ENCODE measurements at regions not wholly inside any gene's neighbourhood (a gene's known extent, or its start where the extent isn't known, plus 50 kb on each side); places are given as distances from the start of the nearest gene placed in this dataset.

- TF ChIP-seq, protein P1, sequence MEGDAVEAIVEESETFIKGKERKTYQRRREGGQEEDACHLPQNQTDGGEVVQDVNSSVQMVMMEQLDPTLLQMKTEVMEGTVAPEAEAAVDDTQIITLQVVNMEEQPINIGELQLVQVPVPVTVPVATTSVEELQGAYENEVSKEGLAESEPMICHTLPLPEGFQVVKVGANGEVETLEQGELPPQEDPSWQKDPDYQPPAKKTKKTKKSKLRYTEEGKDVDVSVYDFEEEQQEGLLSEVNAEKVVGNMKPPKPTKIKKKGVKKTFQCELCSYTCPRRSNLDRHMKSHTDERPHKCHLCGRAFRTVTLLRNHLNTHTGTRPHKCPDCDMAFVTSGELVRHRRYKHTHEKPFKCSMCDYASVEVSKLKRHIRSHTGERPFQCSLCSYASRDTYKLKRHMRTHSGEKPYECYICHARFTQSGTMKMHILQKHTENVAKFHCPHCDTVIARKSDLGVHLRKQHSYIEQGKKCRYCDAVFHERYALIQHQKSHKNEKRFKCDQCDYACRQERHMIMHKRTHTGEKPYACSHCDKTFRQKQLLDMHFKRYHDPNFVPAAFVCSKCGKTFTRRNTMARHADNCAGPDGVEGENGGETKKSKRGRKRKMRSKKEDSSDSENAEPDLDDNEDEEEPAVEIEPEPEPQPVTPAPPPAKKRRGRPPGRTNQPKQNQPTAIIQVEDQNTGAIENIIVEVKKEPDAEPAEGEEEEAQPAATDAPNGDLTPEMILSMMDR (conservative IDR thresholded peaks at IDR 0.05; ENCODE audit: low read depth, low read length): no peak
- H3K4me3 ChIP-seq (ENCODE audit: low read length): no peak overlapping the region
- no peak for DNase-seq (ENCODE audit: low read depth)
Measured at GRCh38 chr3:70899816-70900215, 587.4 kb upstream of the MDFIC2 start.

DNA sequence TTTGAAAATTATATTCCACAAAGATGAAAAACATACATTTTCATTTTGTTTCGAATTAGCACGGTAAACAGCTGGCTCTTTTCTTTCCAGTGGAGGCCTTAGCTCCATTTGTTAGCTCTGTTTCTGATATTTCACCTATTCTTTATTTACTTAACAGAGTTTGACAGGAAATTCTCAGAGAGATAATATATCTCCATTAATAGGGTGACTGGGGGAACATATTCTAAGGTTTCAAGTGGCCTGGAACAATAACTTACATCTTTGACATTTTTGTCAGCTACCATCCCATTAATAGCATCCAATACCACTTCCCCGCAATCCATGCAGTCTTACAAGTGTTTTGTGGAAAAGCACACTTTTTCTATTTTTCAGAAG is 577.6 kb upstream of the MDFIC2 start:
- DNase-seq (ENCODE audit: low read depth): no peak
- TF ChIP-seq, protein P1 (conservative IDR thresholded peaks at IDR 0.05; ENCODE audit: low read depth, low read length): no peak
- no peak overlapping the region for H3K4me3 ChIP-seq (ENCODE audit: low read length)

- no peak for DNase-seq (ENCODE audit: low read depth)
- TF ChIP-seq, protein P1 (conservative IDR thresholded peaks at IDR 0.05; ENCODE audit: low read depth, low read length): no peak
- no peak overlapping the region for H3K4me3 ChIP-seq (ENCODE audit: low read length)
Measured at GRCh38 chr3:70889162-70890019, 577.0 kb upstream of the MDFIC2 start.

DNA sequence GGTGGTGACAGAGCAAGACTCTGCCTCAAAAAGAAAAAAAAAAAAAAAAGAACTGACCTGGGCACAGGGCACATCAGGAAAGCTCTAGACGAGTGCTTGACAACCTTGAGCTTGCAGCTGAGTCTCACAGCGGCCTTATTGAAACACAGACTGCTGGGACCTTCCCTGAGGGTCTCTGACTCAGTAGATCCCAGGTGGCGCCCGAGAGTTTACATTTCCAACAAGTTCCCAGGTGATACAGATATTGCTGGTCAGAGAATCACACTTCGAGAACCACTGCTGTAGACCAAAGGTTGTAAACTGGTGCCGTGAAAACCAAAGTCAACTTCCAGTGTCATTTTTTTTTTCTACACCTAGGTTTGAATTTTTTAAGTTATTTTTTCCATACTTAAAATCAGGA is 573.2 kb upstream of the MDFIC2 start:
- no peak for DNase-seq (ENCODE audit: low read depth)
- H3K4me3 ChIP-seq (ENCODE audit: low read length): no peak overlapping the region
- TF ChIP-seq, protein P1 (conservative IDR thresholded peaks at IDR 0.05; ENCODE audit: low read depth, low read length): no peak

DNA sequence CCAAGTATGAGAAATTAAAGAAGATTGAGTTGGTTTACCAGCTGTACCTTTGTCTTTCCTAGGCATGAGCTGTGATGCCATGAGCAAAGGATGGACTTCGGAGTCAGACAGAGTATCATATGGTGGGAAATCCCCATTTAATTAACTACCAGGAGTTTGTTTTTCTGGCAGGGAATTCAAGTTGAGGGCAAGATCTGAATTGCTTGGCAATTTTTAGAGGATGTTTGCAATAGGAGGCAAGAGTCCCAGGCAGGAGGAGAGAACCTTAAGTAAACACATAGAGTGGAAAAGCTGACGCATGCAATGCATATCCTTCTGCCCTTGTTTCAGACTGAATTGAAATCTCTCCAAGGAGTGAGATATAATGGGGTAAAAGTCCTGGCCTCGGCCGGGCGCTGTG is 569.7 kb upstream of the MDFIC2 start:
- no peak overlapping the region for H3K4me3 ChIP-seq (ENCODE audit: low read length)
- DNase-seq (ENCODE audit: low read depth): no peak
- TF ChIP-seq, protein P1 (conservative IDR thresholded peaks at IDR 0.05; ENCODE audit: low read depth, low read length): no peak

DNA sequence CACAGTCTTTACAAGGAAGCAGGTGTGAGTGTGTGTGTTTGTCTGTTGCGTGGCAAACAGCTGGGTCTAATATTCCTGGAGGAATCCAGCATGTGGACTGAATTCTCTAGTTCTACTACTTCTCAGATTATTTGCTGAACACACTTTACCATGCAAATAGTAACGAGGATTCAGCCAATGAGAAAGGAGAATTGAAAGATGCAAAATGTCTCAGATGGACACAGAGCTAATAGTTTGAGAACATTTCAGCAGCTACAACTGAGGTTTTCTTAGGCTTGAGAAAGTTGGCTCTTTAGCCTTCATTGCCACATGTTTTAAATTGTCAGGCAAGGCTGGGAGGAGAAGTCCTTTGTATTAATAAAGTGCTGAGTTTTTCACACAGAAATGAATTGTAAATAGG is 568.0 kb upstream of the MDFIC2 start:
- TF ChIP-seq, protein P1 (conservative IDR thresholded peaks at IDR 0.05; ENCODE audit: low read depth, low read length): no peak
- no peak overlapping the region for H3K4me3 ChIP-seq (ENCODE audit: low read length)
- DNase-seq (ENCODE audit: low read depth): no peak

- TF ChIP-seq, protein P1 (conservative IDR thresholded peaks at IDR 0.05; ENCODE audit: low read depth, low read length): no peak
- no peak for DNase-seq (ENCODE audit: low read depth)
- H3K4me3 ChIP-seq (ENCODE audit: low read length): no peak overlapping the region
Measured at GRCh38 chr3:70876154-70876553, 563.7 kb upstream of the MDFIC2 start.
